Breast epithelium (tissue), 3 donors: ENCODE measurements at regions not wholly inside any gene's neighbourhood (a gene's known extent, or its start where the extent isn't known, plus 50 kb on each side); places are given as distances from the start of the nearest gene placed in this dataset.

ENCODE experiments used
- POLR2A ChIP-seq: fragments of 450-650 bp; IDR thresholded peaks from one replicate; pipeline ENCODE4 v1.6.1; 2016; ENCODE audit warnings: antibody characterized with exemption, mild to moderate bottlenecking, moderate library complexity
- TF ChIP-seq, protein P1 (sequence below), 3 donors: fragments of 450-650 bp; IDR thresholded peaks; one replicate each; pipeline ENCODE4 v1.5.1; 2016 to 2017; ENCODE audit warnings: antibody characterized with exemption in 3 of 3, mild to moderate bottlenecking in 3 of 3, moderate library complexity in 3 of 3

DNA sequence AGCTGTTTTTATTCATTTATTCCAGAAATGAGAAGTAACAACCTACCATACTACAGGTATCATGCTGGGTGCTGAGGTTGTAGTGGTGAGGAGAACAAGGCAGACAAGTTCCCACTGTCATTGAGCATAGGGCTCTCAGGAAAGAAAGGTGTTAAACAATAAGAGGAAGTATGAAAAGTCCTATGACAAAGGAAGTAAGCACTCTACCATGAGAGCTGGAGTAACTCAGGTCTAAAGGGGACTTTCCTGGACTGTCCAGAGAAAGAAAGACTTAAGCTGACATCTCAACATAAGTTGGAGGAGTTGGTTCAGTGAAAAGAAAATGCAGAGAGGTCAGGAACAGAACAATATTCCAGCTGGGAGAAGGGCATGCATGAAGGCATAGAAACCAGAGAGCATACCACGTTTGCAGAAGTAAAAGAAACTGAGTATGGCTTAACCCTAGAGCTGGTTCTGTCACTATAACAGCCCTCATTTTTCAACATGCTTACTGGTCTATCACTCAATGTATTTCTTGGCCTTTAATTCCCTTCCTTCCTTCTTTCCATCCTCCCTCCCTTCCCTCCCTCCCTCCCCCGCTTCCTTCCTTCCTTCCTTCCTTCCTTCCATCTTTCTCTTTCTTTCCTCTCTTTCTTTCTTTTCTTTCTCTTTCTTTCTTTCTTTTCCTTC, 137.8 kb upstream of the BDNF start:
- TF ChIP-seq, protein P1, sequence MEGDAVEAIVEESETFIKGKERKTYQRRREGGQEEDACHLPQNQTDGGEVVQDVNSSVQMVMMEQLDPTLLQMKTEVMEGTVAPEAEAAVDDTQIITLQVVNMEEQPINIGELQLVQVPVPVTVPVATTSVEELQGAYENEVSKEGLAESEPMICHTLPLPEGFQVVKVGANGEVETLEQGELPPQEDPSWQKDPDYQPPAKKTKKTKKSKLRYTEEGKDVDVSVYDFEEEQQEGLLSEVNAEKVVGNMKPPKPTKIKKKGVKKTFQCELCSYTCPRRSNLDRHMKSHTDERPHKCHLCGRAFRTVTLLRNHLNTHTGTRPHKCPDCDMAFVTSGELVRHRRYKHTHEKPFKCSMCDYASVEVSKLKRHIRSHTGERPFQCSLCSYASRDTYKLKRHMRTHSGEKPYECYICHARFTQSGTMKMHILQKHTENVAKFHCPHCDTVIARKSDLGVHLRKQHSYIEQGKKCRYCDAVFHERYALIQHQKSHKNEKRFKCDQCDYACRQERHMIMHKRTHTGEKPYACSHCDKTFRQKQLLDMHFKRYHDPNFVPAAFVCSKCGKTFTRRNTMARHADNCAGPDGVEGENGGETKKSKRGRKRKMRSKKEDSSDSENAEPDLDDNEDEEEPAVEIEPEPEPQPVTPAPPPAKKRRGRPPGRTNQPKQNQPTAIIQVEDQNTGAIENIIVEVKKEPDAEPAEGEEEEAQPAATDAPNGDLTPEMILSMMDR (IDR thresholded peaks at IDR 0.05), result no peak
- TF ChIP-seq POLR2A, result no peak
